Esophagus muscularis mucosa (tissue), 4 donors: ENCODE measurements at regions not wholly inside any gene's neighbourhood (a gene's known extent, or its start where the extent isn't known, plus 50 kb on each side); places are given as distances from the start of the nearest gene placed in this dataset.

Experiments
- DNase-seq: peaks from one replicate; pipeline ENCODE4 v3.0.0-alpha.2; 2017; ENCODE audit errors: extremely low spot score
- H3K27ac ChIP-seq, 4 donors: fragments of 200-600 bp; sonication (generic); replicated peaks in 1 of 4; 1 replicate in 3 of 4; 2 replicates in 1 of 4; pipeline ENCODE4 v1.5.1; 2016 to 2019; ENCODE audit warnings: mild to moderate bottlenecking in 1 of 4
- H3K27me3 ChIP-seq, 4 donors: fragments of 200-600 bp; sonication (generic); one replicate each; pipeline versions ENCODE4 v1.5.1 to v1.6.0; 2016 to 2019
- H3K36me3 ChIP-seq, 4 donors: fragments of 200-600 bp; sonication (generic); one replicate each; pipeline ENCODE4 v1.5.1; 2016 to 2019
- H3K4me1 ChIP-seq, 4 donors: fragments of 200-600 bp; sonication (generic); one replicate each; pipeline ENCODE4 v1.5.1; 2016 to 2019
- H3K4me3 ChIP-seq, 4 donors: fragments of 200-600 bp; sonication (generic); 1 replicate in 2 of 4; 2 replicates in 2 of 4; pipeline ENCODE4 v1.5.1; 2016 to 2019; ENCODE audit warnings: mild to moderate bottlenecking in 4 of 4, moderate library complexity in 1 of 4
- H3K9me3 ChIP-seq, 4 donors: fragments of 200-600 bp; sonication (generic); 1 replicate in 3 of 4; 2 replicates in 1 of 4; pipeline ENCODE4 v1.5.1; 2016 to 2019
- EP300 ChIP-seq: sonication (generic); formaldehyde crosslinking; IDR thresholded peaks from one replicate; pipeline ENCODE4 v1.6.1; 2017; ENCODE audit warnings: antibody characterized with exemption
- POLR2A ChIP-seq: fragments of 450-650 bp; IDR thresholded peaks from one replicate; pipeline ENCODE4 v1.6.1; 2017; ENCODE audit warnings: antibody characterized with exemption, moderate library complexity, mild to moderate bottlenecking, low read depth
- POLR2AphosphoS5 ChIP-seq, 2 donors: sonication (generic); formaldehyde crosslinking; IDR thresholded peaks; one replicate each; pipeline ENCODE4 v1.6.1; 2017; ENCODE audit warnings: antibody characterized with exemption in 2 of 2
- WGBS: methylation state at CpG from one replicate; pipeline ENCODE4 v1.1.5; 2018; 5-methylcytosine and 5-hydroxymethylcytosine counted together
- intact Hi-C: fragments of 100-400 bp; cut with DNase I; formaldehyde crosslinking; loops from one replicate; pipeline ENCODE4 v1.15.1; 2023
- TF ChIP-seq, protein P1 (sequence below), 3 experiments: fragments of 200-600 bp in 2 of 3; fragments of 450-650 bp in 1 of 3; sonication (generic) in 2 of 3; IDR thresholded peaks; one replicate each; pipeline ENCODE4 v1.5.1; 2017 to 2019; ENCODE audit warnings: antibody characterized with exemption in 3 of 3, mild to moderate bottlenecking in 2 of 3, moderate library complexity in 1 of 3

DNA sequence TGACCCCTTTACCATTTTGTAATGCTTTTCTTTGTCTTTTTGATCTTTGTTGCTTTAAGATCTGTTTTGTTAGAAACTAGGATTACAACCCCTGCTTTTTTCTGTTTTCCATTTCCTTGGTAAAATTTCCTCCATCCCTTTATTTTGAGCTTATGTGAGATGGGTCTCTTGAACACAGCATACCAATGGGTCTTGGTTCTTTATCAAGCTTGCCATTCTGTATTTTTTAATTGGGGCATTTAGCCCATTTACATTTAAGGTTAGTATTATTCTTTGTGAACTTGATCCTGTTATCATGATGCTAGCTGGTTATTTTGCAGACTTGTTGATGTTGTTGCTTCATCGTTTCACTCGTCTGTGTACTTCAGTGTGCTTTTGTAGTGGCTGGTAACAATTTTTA is 337.3 kb downstream of the SPATA31D1 start:
- no peak overlapping the region for H3K27ac ChIP-seq
- no peak for DNase-seq
- intact Hi-C loops = no loop called here
- no peak overlapping the region for H3K4me3 ChIP-seq
- TF ChIP-seq POLR2A = no peak
- H3K9me3 ChIP-seq = peaks cover 0 to 17% (median 6%) of the 10 kb centered on the region in 4 donors
- 96% methylated on average over 2 of the region's 2 CpGs for WGBS
- peaks cover 0 to 2% (median 0%) of the 10 kb centered on the region in 4 donors for H3K4me1 ChIP-seq
- H3K27me3 ChIP-seq = no peaks in the 10 kb centered on the region
- H3K36me3 ChIP-seq = no peaks in the 10 kb centered on the region

DNA sequence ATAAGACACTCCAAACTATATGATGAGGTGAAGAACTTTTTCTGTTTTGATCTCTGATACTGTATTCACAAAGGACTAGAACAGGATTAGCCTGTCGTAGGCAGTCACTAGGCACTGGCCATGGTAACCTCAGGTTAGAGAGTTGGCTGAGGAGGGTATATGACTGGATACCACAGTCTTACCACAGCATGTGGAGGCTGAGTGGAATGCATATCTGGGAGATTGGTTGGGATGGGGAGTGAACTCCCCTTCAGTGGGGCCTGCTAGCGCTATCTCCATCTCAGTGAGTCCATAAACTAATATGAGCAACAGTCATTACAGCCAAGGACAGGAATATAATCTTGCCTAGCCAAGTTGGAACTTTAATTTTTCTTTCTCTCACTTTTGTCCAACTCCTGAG is 339.1 kb downstream of the SPATA31D1 start:
- Histone ChIP-seq H3K27me3 (no peaks in the 10 kb centered on the region), H3K9me3 (peaks cover 0 to 17% (median 6%) of the 10 kb centered on the region in 4 donors), H3K36me3 (no peaks in the 10 kb centered on the region), H3K4me3 (no peak overlapping the region), H3K4me1 (peaks cover 0 to 12% (median 10%) of the 10 kb centered on the region in 4 donors), H3K27ac (no peak overlapping the region)
- WGBS = 100% methylated on average over 2 of the region's 2 CpGs
- intact Hi-C loops = no loop called here
- DNase-seq = no peak
- no peak for TF ChIP-seq POLR2A
- TF ChIP-seq, protein P1, sequence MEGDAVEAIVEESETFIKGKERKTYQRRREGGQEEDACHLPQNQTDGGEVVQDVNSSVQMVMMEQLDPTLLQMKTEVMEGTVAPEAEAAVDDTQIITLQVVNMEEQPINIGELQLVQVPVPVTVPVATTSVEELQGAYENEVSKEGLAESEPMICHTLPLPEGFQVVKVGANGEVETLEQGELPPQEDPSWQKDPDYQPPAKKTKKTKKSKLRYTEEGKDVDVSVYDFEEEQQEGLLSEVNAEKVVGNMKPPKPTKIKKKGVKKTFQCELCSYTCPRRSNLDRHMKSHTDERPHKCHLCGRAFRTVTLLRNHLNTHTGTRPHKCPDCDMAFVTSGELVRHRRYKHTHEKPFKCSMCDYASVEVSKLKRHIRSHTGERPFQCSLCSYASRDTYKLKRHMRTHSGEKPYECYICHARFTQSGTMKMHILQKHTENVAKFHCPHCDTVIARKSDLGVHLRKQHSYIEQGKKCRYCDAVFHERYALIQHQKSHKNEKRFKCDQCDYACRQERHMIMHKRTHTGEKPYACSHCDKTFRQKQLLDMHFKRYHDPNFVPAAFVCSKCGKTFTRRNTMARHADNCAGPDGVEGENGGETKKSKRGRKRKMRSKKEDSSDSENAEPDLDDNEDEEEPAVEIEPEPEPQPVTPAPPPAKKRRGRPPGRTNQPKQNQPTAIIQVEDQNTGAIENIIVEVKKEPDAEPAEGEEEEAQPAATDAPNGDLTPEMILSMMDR (IDR thresholded peaks at IDR 0.05) = no peak
- TF ChIP-seq POLR2AphosphoS5 (IDR thresholded peaks at IDR 0.05) = no peak
- TF ChIP-seq EP300 = no peak

DNA sequence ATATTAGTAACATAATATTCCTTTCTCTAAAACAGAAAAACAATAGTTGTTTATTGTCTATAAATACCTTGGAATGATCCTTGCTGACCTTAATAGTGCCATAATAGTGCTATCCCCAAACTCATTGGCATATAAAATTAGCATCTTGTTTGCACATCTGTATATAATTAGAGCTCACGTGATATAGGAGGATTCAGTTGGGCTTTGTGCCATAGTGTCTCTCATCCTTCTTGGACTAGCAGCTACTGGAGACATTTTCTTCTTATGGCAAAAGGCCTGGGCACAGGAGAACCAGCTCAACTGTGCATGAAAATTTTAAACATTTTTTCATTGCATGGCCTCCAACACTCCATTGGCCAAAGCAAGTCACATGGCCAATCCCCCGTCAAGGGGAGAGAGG is 342.5 kb downstream of the SPATA31D1 start:
- Histone ChIP-seq H3K4me3 (no peak overlapping the region), H3K27ac (no peak overlapping the region), H3K9me3 (peaks cover 0 to 6% (median 2%) of the 10 kb centered on the region in 4 donors), H3K36me3 (no peaks in the 10 kb centered on the region), H3K4me1 (peaks cover 0 to 17% (median 13%) of the 10 kb centered on the region in 4 donors), H3K27me3 (no peaks in the 10 kb centered on the region)
- intact Hi-C loops = no loop called here
- TF ChIP-seq, protein P1 (IDR thresholded peaks at IDR 0.05) = no peak
- TF ChIP-seq POLR2AphosphoS5 (IDR thresholded peaks at IDR 0.05) (no peak), POLR2A (no peak), EP300 (no peak)
- WGBS = 80% methylated on average over 2 of the region's 2 CpGs
- no peak for DNase-seq

DNA sequence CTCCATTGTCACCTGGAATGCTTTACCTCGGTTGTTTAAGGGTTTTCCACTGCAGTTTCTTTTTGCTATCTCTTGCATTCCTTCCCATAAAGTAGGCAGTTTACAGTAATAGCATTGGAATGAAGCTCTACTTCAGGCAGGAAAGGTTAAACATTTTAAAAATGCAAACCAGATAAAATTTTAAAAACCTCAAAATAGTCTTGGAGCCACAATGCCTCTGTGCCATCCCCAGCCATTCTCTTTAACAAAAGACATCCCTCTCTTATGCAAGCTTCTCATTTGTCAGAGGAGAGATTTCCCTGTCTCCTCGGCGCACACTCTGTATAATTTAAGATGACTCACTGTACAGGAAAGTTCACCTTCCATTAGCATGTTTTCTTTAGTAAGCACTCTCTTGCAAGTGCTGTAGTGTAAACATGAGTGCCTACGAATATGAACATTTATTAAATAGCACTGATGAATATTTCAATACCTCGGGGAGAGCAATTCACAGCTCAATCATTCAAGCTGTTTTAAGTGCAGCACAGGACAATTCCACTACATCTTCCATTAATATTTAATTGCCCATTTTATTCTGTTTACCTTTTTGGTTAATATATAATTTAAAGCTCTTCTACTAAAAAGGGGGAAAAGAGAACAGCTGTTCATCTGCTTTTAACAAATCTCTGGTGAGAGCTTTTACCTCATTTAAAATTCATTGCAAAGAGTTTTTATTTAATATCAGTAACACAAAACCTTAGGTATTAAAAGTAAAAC is 343.6 kb downstream of the SPATA31D1 start:
- H3K27ac ChIP-seq = no peak overlapping the region
- no peaks in the 10 kb centered on the region for H3K27me3 ChIP-seq
- no peak for TF ChIP-seq EP300
- TF ChIP-seq POLR2AphosphoS5 (IDR thresholded peaks at IDR 0.05) = no peak
- TF ChIP-seq POLR2A = no peak
- TF ChIP-seq, protein P1 (IDR thresholded peaks at IDR 0.05) = no peak
- no peak overlapping the region for H3K4me3 ChIP-seq
- peaks cover 0 to 17% (median 13%) of the 10 kb centered on the region in 4 donors for H3K4me1 ChIP-seq
- H3K9me3 ChIP-seq = no peaks in the 10 kb centered on the region
- H3K36me3 ChIP-seq = no peaks in the 10 kb centered on the region
- intact Hi-C loops = no loop called here
- WGBS = 57% methylated on average over 5 of the region's 5 CpGs
- DNase-seq = no peak

DNA sequence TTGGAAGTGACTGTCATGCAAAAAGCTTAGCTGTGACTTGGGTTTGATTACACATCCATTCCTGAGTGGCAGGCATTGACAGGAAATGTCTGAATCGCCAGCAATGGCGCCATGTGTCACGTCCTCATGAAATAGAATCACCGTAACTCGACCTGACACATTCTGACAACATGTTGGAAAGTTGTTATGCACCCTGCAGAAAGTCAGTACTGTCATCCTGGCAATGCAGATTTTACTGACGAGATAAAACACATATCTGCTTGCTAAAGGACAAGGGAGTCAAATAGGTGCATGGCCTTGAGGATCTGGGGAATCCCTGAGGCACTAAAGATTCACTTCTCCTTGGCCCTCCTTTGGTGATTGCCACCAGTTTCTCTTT is 344.2 kb downstream of the SPATA31D1 start:
- intact Hi-C loops = no loop called here
- 84% methylated on average over 6 of the region's 6 CpGs for WGBS

More for the DNA sequence above, 344.2 kb downstream of the SPATA31D1 start:
- Histone ChIP-seq H3K4me1 (peaks cover 0 to 17% (median 13%) of the 10 kb centered on the region in 4 donors), H3K27ac (no peak overlapping the region), H3K36me3 (no peaks in the 10 kb centered on the region), H3K27me3 (no peaks in the 10 kb centered on the region), H3K4me3 (no peak overlapping the region), H3K9me3 (no peaks in the 10 kb centered on the region)
- DNase-seq = no peak
- TF ChIP-seq, protein P1 (IDR thresholded peaks at IDR 0.05) = no peak
- TF ChIP-seq POLR2A (no peak), EP300 (no peak), POLR2AphosphoS5 (IDR thresholded peaks at IDR 0.05) (no peak)
